HFFc6 (cell line): ENCODE measurements at regions not wholly inside any gene's neighbourhood (a gene's known extent, or its start where the extent isn't known, plus 50 kb on each side); places are given as distances from the start of the nearest gene placed in this dataset.

Source experiments
- DNase-seq: peaks from one replicate; pipeline ENCODE4 v3.0.0-alpha.2; 2018
- H3K27ac Mint-ChIP-seq: 2 replicates; pipeline ENCODE4 v1.8.0; 2020; ENCODE audit warnings: mild to moderate bottlenecking, mixed read lengths
- H3K27me3 Mint-ChIP-seq: 2 replicates; pipeline ENCODE4 v1.8.0; 2021; ENCODE audit warnings: mild to moderate bottlenecking, moderate library complexity, mixed read lengths; ENCODE audit not compliant: insufficient read depth
- H3K36me3 Mint-ChIP-seq: 2 replicates; pipeline ENCODE4 v1.8.0; 2021; ENCODE audit warnings: low read depth, mixed read lengths
- H3K4me1 Mint-ChIP-seq: 2 replicates; pipeline ENCODE4 v1.8.0; 2020; ENCODE audit warnings: low read depth, mixed read lengths
- H3K4me3 Mint-ChIP-seq: 2 replicates; pipeline ENCODE4 v1.8.0; 2020; ENCODE audit warnings: mild to moderate bottlenecking, moderate library complexity, mixed read lengths
- H3K9me3 Mint-ChIP-seq: 2 replicates; pipeline ENCODE4 v1.8.0; 2020; ENCODE audit warnings: mild to moderate bottlenecking, mixed read lengths
- CTCF ChIP-seq: fragments of 200-600 bp; sonication (generic); IDR thresholded peaks from 2 replicates; pipeline ENCODE4 v1.5.0; 2021; ENCODE audit warnings: antibody characterized with exemption, mild to moderate bottlenecking

GRCh38 chr21:35377505-35378090, 328.5 kb upstream of the RUNX1 start:
- no peaks in the 10 kb centered on the region for H3K9me3 Mint-ChIP-seq
- H3K4me3 Mint-ChIP-seq, result peak overlapping the region; percentile 34; the same call in 1 of the 2 replicates
- H3K27me3 Mint-ChIP-seq, result no peaks in the 10 kb centered on the region
- H3K27ac Mint-ChIP-seq, result no peak overlapping the region; the same call in 1 of the 2 replicates
- TF ChIP-seq CTCF, result no peak
- H3K4me1 Mint-ChIP-seq, result peaks cover 57% of the 10 kb centered on the region
- H3K36me3 Mint-ChIP-seq, result no peaks in the 10 kb centered on the region
- DNase-seq, result no peak

- DNase-seq, result no peak
- H3K4me1 Mint-ChIP-seq, result peaks cover 57% of the 10 kb centered on the region
- no peaks in the 10 kb centered on the region for H3K36me3 Mint-ChIP-seq
- no peaks in the 10 kb centered on the region for H3K9me3 Mint-ChIP-seq
- H3K4me3 Mint-ChIP-seq, result no peak overlapping the region; the same call in 1 of the 2 replicates
- H3K27me3 Mint-ChIP-seq, result no peaks in the 10 kb centered on the region
- TF ChIP-seq CTCF, result no peak
- H3K27ac Mint-ChIP-seq, result no peak overlapping the region; the same call in 1 of the 2 replicates
Measured at GRCh38 chr21:35376406-35377135, 327.5 kb upstream of the RUNX1 start.

- DNase-seq, result peak; percentile 96
- Mint-ChIP-seq H3K27ac (peak overlapping the region; percentile 76), H3K36me3 (no peaks in the 10 kb centered on the region), H3K4me1 (peaks cover 57% of the 10 kb centered on the region), H3K27me3 (peaks cover 1% of the 10 kb centered on the region; the same call in 1 of the 2 replicates), H3K9me3 (no peaks in the 10 kb centered on the region), H3K4me3 (peak overlapping the region; percentile 8; the same call in 1 of the 2 replicates)
- no peak for TF ChIP-seq CTCF
Measured at GRCh38 chr21:35375115-35375514, 326.0 kb upstream of the RUNX1 start.

GRCh38 chr21:35373998-35374397, 324.9 kb upstream of the RUNX1 start:
- no peak overlapping the region for H3K27ac Mint-ChIP-seq
- peaks cover 2% of the 10 kb centered on the region; the same call in 1 of the 2 replicates for H3K27me3 Mint-ChIP-seq
- no peak for DNase-seq
- H3K9me3 Mint-ChIP-seq, result no peaks in the 10 kb centered on the region
- no peak for TF ChIP-seq CTCF
- no peak overlapping the region for H3K4me3 Mint-ChIP-seq
- no peaks in the 10 kb centered on the region for H3K36me3 Mint-ChIP-seq
- peaks cover 57% of the 10 kb centered on the region for H3K4me1 Mint-ChIP-seq

- H3K27ac Mint-ChIP-seq, result no peak overlapping the region
- peaks cover 44% of the 10 kb centered on the region for H3K4me1 Mint-ChIP-seq
- no peak for DNase-seq
- no peaks in the 10 kb centered on the region for H3K9me3 Mint-ChIP-seq
- no peak overlapping the region for H3K4me3 Mint-ChIP-seq
- no peaks in the 10 kb centered on the region for H3K36me3 Mint-ChIP-seq
- H3K27me3 Mint-ChIP-seq, result peaks cover 2% of the 10 kb centered on the region; the same call in 1 of the 2 replicates
- TF ChIP-seq CTCF, result no peak
Measured at GRCh38 chr21:35372201-35372600, 323.1 kb upstream of the RUNX1 start.
